ENCODE measurements at regions not wholly inside any gene's neighbourhood (a gene's known extent, or its start where the extent isn't known, plus 50 kb on each side); places are given as distances from the start of the nearest gene placed in this dataset.

DNA sequence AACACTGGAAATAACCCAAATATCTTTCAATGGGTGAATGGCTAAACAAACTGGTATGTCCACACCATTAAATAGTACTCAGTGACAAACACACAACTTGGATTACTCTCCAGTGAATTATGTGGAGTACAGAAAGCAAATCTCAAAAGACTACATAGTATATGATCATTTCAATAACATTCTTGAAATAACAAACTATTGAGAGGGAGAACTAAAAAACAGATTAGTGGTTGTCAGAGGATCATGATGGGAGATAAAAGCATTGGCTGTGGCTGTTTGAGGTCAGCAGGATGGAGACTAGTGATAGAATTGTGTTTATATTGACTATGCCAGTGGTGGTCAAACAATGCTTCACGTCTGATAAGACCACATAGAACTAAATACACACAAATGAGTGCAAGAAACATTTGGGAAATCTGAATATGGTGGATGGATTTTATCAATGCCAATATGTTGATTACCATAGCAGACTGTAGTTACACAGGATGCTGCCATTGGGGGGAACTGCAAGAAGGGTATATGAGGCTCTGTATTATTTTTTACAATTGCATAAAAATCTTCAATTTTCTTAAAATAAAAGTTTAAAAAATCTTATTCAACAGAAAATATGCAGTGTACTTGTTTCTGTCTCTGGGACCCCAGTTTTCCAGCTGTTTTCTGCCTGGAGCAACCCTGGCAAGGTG lies 242.0 kb downstream of the TBXT start:
- TF ChIP-seq, protein P1, sequence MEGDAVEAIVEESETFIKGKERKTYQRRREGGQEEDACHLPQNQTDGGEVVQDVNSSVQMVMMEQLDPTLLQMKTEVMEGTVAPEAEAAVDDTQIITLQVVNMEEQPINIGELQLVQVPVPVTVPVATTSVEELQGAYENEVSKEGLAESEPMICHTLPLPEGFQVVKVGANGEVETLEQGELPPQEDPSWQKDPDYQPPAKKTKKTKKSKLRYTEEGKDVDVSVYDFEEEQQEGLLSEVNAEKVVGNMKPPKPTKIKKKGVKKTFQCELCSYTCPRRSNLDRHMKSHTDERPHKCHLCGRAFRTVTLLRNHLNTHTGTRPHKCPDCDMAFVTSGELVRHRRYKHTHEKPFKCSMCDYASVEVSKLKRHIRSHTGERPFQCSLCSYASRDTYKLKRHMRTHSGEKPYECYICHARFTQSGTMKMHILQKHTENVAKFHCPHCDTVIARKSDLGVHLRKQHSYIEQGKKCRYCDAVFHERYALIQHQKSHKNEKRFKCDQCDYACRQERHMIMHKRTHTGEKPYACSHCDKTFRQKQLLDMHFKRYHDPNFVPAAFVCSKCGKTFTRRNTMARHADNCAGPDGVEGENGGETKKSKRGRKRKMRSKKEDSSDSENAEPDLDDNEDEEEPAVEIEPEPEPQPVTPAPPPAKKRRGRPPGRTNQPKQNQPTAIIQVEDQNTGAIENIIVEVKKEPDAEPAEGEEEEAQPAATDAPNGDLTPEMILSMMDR (IDR thresholded peaks at IDR 0.05; ENCODE audit: low read depth, low read length, missing input control): no peak
- TF ChIP-seq, protein P2, sequence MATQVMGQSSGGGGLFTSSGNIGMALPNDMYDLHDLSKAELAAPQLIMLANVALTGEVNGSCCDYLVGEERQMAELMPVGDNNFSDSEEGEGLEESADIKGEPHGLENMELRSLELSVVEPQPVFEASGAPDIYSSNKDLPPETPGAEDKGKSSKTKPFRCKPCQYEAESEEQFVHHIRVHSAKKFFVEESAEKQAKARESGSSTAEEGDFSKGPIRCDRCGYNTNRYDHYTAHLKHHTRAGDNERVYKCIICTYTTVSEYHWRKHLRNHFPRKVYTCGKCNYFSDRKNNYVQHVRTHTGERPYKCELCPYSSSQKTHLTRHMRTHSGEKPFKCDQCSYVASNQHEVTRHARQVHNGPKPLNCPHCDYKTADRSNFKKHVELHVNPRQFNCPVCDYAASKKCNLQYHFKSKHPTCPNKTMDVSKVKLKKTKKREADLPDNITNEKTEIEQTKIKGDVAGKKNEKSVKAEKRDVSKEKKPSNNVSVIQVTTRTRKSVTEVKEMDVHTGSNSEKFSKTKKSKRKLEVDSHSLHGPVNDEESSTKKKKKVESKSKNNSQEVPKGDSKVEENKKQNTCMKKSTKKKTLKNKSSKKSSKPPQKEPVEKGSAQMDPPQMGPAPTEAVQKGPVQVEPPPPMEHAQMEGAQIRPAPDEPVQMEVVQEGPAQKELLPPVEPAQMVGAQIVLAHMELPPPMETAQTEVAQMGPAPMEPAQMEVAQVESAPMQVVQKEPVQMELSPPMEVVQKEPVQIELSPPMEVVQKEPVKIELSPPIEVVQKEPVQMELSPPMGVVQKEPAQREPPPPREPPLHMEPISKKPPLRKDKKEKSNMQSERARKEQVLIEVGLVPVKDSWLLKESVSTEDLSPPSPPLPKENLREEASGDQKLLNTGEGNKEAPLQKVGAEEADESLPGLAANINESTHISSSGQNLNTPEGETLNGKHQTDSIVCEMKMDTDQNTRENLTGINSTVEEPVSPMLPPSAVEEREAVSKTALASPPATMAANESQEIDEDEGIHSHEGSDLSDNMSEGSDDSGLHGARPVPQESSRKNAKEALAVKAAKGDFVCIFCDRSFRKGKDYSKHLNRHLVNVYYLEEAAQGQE (IDR thresholded peaks at IDR 0.05): no peak
